Prostate gland (tissue), 2 donors: ENCODE measurements at regions not wholly inside any gene's neighbourhood (a gene's known extent, or its start where the extent isn't known, plus 50 kb on each side); places are given as distances from the start of the nearest gene placed in this dataset.
"Not testable (repeated sequence)": the region's sequence is repeated elsewhere in the genome, so short reads cannot be mapped to it uniquely, and the experiment has no call there.

Source experiments
- POLR2A ChIP-seq: fragments of 450-650 bp; IDR thresholded peaks from one replicate; pipeline ENCODE4 v1.6.1; 2016; ENCODE audit warnings: antibody characterized with exemption, mild to moderate bottlenecking
- POLR2AphosphoS5 ChIP-seq: sonication (generic); formaldehyde crosslinking; IDR thresholded peaks from one replicate; pipeline ENCODE4 v1.6.1; 2017; ENCODE audit warnings: antibody characterized with exemption
- TF ChIP-seq, protein P1 (sequence below), 4 experiments: fragments of 200-600 bp in 2 of 4; fragments of 450-650 bp in 2 of 4; sonication (generic) in 2 of 4; IDR thresholded peaks; 1 replicate in 3 of 4; 2 replicates in 1 of 4; pipeline ENCODE4 v1.5.1; 2016 to 2019; ENCODE audit warnings: antibody characterized with exemption in 4 of 4, mild to moderate bottlenecking in 2 of 4, moderate library complexity in 2 of 4

DNA sequence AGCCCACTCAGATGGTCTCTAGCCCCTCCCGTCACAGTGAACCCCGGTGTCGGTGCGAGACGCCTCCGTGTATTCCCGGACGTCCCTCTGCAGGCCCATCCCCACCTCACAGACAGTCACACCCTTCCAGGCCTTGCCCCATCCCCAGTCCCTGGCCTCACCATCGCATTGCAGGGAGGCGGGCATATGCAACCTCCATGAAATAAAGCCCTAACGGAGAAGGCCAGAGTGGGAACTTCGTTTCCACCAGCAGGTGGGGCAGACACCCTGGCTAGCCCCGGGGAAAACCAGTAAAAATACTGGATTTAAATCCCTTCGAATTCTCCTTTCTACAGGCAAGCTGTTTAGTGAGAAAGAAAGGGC lies 154.3 kb downstream of the TMEM121 start:
- TF ChIP-seq, protein P1, sequence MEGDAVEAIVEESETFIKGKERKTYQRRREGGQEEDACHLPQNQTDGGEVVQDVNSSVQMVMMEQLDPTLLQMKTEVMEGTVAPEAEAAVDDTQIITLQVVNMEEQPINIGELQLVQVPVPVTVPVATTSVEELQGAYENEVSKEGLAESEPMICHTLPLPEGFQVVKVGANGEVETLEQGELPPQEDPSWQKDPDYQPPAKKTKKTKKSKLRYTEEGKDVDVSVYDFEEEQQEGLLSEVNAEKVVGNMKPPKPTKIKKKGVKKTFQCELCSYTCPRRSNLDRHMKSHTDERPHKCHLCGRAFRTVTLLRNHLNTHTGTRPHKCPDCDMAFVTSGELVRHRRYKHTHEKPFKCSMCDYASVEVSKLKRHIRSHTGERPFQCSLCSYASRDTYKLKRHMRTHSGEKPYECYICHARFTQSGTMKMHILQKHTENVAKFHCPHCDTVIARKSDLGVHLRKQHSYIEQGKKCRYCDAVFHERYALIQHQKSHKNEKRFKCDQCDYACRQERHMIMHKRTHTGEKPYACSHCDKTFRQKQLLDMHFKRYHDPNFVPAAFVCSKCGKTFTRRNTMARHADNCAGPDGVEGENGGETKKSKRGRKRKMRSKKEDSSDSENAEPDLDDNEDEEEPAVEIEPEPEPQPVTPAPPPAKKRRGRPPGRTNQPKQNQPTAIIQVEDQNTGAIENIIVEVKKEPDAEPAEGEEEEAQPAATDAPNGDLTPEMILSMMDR (IDR thresholded peaks at IDR 0.05) = not testable (repeated sequence)
- not testable (repeated sequence) for TF ChIP-seq POLR2AphosphoS5, POLR2A
